Activated CD4-positive, alpha-beta T cell treated with anti-CD3 and anti-CD28 coated beads, Interleukin-2, Interleukin-6, amounts not matched to agents 100 ng/mL and 50 ng/mL, durations not matched to agents 16 hours and 8 hours (primary cell): ENCODE measurements at regions not wholly inside any gene's neighbourhood (a gene's known extent, or its start where the extent isn't known, plus 50 kb on each side); places are given as distances from the start of the nearest gene placed in this dataset.
"Not testable (repeated sequence)": the region's sequence is repeated elsewhere in the genome, so short reads cannot be mapped to it uniquely, and the experiment has no call there.

ENCODE experiments used
- DNase-seq: peaks from one replicate; pipeline ENCODE4 v3.0.0-alpha.2; 2020

GRCh38 chr16:52785653-52786052 is 238.7 kb upstream of the TOX3 start:
- no peak for DNase-seq

GRCh38 chr16:52783616-52784015 is 236.7 kb upstream of the TOX3 start:
- DNase-seq: no peak

GRCh38 chr16:52781005-52781630 is 234.2 kb upstream of the TOX3 start:
- no peak for DNase-seq

GRCh38 chr16:52773026-52773425 is 226.1 kb upstream of the TOX3 start:
- DNase-seq: no peak

GRCh38 chr16:52770828-52771227 is 223.9 kb upstream of the TOX3 start:
- DNase-seq: no peak

- no peak for DNase-seq
These were observed 211.5 kb upstream of the TOX3 start for GRCh38 chr16:52758473-52758855.

GRCh38 chr16:52757746-52758472 is 211.0 kb upstream of the TOX3 start:
- no peak for DNase-seq

GRCh38 chr16:52756812-52757517 is 210.0 kb upstream of the TOX3 start:
- DNase-seq: no peak

- DNase-seq: no peak
These were observed 208.5 kb upstream of the TOX3 start for GRCh38 chr16:52755396-52755795.

GRCh38 chr16:52751035-52751434 is 204.1 kb upstream of the TOX3 start:
- no peak for DNase-seq

GRCh38 chr16:52748741-52749140 is 201.8 kb upstream of the TOX3 start:
- DNase-seq: no peak

- DNase-seq: no peak
These were observed 200.2 kb upstream of the TOX3 start for GRCh38 chr16:52747088-52747595.

GRCh38 chr16:52743707-52744106 is 196.8 kb upstream of the TOX3 start:
- no peak for DNase-seq

GRCh38 chr16:52742608-52743170 is 195.7 kb upstream of the TOX3 start:
- no peak for DNase-seq

GRCh38 chr16:52742052-52742451 is 195.1 kb upstream of the TOX3 start:
- DNase-seq: no peak

GRCh38 chr16:52741351-52741750 is 194.4 kb upstream of the TOX3 start:
- no peak for DNase-seq

- no peak for DNase-seq
These were observed 193.8 kb upstream of the TOX3 start for GRCh38 chr16:52740766-52741165.

- DNase-seq: no peak
These were observed 193.4 kb upstream of the TOX3 start for GRCh38 chr16:52740333-52740732.

- not testable (repeated sequence) for DNase-seq
These were observed 192.0 kb upstream of the TOX3 start for GRCh38 chr16:52738992-52739391.

GRCh38 chr16:52731219-52731875 is 184.4 kb upstream of the TOX3 start:
- no peak for DNase-seq

GRCh38 chr16:52729731-52730130 is 182.8 kb upstream of the TOX3 start:
- no peak for DNase-seq

GRCh38 chr16:52727849-52728248 is 180.9 kb upstream of the TOX3 start:
- DNase-seq: no peak

GRCh38 chr16:52727441-52727840 is 180.5 kb upstream of the TOX3 start:
- DNase-seq: no peak
